ENCODE measurements at regions not wholly inside any gene's neighbourhood (a gene's known extent, or its start where the extent isn't known, plus 50 kb on each side); places are given as distances from the start of the nearest gene placed in this dataset.

DNA sequence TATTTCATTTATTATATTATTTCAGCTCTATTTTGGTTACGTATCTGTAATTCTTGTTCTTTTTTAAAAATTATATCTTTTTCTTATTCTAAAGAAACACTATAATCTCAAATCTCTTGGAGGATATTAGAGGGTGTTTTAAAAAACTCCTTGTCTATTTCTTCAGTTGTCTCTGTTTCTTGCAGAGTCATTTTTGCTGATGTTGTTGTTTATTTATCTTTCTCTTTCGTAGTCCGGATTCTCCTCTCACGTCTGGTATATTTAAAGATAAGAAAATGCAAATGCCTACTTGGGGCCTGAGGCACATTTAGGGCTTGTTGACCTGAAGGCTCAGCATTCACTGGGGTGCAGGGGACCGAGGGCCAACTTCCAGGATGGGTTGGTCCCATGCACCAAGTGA, 181.2 kb upstream of the CTBP2 start:
- TF ChIP-seq, protein P1, sequence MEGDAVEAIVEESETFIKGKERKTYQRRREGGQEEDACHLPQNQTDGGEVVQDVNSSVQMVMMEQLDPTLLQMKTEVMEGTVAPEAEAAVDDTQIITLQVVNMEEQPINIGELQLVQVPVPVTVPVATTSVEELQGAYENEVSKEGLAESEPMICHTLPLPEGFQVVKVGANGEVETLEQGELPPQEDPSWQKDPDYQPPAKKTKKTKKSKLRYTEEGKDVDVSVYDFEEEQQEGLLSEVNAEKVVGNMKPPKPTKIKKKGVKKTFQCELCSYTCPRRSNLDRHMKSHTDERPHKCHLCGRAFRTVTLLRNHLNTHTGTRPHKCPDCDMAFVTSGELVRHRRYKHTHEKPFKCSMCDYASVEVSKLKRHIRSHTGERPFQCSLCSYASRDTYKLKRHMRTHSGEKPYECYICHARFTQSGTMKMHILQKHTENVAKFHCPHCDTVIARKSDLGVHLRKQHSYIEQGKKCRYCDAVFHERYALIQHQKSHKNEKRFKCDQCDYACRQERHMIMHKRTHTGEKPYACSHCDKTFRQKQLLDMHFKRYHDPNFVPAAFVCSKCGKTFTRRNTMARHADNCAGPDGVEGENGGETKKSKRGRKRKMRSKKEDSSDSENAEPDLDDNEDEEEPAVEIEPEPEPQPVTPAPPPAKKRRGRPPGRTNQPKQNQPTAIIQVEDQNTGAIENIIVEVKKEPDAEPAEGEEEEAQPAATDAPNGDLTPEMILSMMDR (IDR thresholded peaks at IDR 0.05), result no peak
- TF ChIP-seq TCF12 (IDR thresholded peaks at IDR 0.05) (no peak), EZH2phosphoT487 (IDR thresholded peaks at IDR 0.05; ENCODE audit: borderline replicate concordance, low read depth) (no peak), SMC3 (IDR thresholded peaks at IDR 0.05; ENCODE audit: low read depth, low read length) (no peak), MXI1 (IDR thresholded peaks at IDR 0.05; ENCODE audit: low read depth, low read length) (no peak), ELF1 (IDR thresholded peaks at IDR 0.05) (no peak)
- TF ChIP-seq, protein P2, sequence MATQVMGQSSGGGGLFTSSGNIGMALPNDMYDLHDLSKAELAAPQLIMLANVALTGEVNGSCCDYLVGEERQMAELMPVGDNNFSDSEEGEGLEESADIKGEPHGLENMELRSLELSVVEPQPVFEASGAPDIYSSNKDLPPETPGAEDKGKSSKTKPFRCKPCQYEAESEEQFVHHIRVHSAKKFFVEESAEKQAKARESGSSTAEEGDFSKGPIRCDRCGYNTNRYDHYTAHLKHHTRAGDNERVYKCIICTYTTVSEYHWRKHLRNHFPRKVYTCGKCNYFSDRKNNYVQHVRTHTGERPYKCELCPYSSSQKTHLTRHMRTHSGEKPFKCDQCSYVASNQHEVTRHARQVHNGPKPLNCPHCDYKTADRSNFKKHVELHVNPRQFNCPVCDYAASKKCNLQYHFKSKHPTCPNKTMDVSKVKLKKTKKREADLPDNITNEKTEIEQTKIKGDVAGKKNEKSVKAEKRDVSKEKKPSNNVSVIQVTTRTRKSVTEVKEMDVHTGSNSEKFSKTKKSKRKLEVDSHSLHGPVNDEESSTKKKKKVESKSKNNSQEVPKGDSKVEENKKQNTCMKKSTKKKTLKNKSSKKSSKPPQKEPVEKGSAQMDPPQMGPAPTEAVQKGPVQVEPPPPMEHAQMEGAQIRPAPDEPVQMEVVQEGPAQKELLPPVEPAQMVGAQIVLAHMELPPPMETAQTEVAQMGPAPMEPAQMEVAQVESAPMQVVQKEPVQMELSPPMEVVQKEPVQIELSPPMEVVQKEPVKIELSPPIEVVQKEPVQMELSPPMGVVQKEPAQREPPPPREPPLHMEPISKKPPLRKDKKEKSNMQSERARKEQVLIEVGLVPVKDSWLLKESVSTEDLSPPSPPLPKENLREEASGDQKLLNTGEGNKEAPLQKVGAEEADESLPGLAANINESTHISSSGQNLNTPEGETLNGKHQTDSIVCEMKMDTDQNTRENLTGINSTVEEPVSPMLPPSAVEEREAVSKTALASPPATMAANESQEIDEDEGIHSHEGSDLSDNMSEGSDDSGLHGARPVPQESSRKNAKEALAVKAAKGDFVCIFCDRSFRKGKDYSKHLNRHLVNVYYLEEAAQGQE (IDR thresholded peaks at IDR 0.05; ENCODE audit: low read depth, low read length), result no peak
- TF ChIP-seq, protein P3, sequence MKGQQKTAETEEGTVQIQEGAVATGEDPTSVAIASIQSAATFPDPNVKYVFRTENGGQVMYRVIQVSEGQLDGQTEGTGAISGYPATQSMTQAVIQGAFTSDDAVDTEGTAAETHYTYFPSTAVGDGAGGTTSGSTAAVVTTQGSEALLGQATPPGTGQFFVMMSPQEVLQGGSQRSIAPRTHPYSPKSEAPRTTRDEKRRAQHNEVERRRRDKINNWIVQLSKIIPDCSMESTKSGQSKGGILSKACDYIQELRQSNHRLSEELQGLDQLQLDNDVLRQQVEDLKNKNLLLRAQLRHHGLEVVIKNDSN (IDR thresholded peaks at IDR 0.05; ENCODE audit: borderline replicate concordance, low read depth), result no peak

All from SK-N-SH (cell line).